Endothelial cell of hepatic sinusoid (primary cell): ENCODE measurements at regions not wholly inside any gene's neighbourhood (a gene's known extent, or its start where the extent isn't known, plus 50 kb on each side); places are given as distances from the start of the nearest gene placed in this dataset.
"Not testable (repeated sequence)": the region's sequence is repeated elsewhere in the genome, so short reads cannot be mapped to it uniquely, and the experiment has no call there.

Source experiments
- in situ Hi-C: cut with HindIII; loops from 2 replicates; pipeline ENCODE4 v1.10.0; 2017; ENCODE audit warnings: low sequenced_read_pairs

DNA sequence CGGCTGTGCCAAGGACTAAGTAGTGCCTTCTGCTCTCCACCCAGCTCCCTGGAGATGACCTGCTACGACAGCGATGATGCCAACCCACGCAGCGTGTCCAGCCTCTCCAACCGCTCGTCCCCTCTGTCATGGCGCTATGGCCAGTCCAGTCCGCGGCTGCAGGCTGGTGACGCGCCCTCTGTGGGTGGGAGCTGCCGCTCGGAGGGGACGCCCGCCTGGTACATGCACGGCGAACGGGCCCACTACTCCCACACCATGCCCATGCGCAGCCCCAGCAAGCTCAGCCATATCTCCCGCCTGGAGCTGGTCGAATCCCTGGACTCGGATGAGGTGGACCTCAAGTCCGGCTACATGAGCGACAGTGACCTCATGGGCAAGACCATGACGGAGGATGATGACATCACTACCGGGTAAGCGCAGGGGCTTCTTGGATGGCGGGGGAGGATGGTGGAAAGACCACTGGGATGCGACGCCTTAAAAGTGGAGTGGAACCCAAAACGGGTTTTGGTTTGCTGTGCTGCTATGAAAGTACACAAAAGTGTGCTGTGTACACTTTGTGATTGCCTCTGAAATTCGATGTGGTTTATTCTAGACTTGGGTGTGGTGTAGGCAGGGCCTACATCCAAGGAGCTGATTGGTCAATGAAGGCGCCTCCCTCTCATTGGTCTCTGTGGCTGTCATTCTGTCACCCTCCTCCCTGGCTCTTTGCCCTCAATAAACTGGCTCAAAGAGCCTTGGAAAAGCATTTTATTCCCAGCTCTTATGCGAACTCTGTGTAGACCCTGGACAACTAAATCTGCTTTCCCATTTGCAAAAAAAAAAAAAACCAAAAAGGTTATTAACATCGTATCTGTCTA is 110.4 kb upstream of the IPO9 start:
- in situ Hi-C loops: loop anchor here (5.0 kb wide), 1 partner anchor 44 kb away; no protein-coding TSS in a partner anchor

DNA sequence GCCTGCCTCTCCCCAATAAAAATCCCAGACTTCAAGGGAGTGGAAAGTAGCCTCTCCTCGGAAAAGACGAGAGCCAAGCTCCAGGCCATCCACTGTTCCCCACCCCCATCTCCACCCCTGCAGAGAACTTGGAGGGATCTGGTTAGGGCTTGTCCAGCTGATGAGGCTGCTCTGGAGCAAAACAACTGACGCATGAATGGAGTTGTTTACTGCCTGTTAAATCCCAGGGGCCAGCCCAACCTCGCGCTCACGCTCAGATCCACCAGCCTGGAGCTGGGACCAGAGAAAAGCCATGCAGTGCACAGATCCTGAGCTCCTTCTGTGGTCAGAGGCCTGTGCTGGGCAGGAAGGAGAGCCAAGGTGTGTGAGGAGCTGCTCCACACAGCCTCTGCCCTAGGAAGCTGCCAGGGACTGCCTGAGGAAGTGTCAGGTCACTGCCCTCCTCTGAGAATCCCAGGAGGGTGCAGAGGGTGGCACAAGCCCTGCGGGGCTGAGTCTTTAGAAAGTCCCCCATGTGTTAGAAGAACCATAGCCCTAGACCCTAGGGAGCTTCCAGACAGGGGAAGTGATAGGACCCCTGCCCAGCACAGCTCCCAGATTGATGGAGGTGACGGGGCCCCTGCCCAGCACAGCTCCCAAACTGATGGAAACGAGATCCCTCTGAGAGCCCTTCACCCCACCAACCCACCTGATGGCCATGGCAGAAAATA is 109.0 kb upstream of the IPO9 start:
- in situ Hi-C loops: loop anchor here (5.0 kb wide), 1 partner anchor 42 kb away; no protein-coding TSS in a partner anchor

DNA sequence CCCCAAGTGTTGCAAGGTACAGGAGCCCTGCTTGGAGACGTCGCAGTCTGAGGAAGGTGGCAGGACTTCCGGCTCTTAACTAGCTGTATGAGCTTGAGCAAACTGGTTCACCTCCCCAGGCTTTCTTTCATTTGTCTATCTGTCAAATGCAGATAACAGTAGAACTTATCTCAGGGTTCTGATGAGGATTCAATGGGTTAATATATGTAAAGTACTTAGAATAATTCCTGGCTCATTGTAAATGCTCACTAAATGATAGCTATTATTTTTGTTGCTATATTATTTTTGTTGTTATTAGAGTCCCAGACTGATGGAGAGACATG is 108.5 kb upstream of the IPO9 start:
- in situ Hi-C loops: no loop called here

GRCh38 chr1:201721082-201722049 is 107.6 kb upstream of the IPO9 start:
- in situ Hi-C loops: no loop called here

GRCh38 chr1:201724039-201724765 is 104.8 kb upstream of the IPO9 start:
- in situ Hi-C loops: no loop called here

GRCh38 chr1:201724766-201725118 is 104.2 kb upstream of the IPO9 start:
- in situ Hi-C loops: no loop called here

DNA sequence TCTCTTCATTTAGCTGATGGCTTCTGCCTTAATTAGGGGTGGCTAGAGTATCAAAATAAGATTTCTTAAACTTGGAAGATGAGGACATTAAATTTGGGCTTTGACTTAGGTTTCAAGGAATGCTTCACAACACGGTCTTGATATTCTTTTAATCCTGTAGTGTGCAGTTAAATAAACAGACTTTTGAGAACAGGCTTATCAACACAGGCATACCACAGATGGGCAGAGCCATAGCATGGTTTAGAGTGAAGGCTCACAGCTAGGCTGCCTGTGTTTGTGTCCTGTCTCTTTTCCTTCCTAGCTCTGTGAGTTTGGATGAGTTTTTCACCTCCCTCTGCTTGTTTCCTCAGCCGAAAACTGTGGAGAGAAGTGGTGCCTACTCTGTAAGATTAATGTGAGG is 102.3 kb upstream of the IPO9 start:
- in situ Hi-C loops: no loop called here

- in situ Hi-C loops: no loop called here
These were observed 100.2 kb upstream of the IPO9 start for GRCh38 chr1:201728731-201729130.

DNA sequence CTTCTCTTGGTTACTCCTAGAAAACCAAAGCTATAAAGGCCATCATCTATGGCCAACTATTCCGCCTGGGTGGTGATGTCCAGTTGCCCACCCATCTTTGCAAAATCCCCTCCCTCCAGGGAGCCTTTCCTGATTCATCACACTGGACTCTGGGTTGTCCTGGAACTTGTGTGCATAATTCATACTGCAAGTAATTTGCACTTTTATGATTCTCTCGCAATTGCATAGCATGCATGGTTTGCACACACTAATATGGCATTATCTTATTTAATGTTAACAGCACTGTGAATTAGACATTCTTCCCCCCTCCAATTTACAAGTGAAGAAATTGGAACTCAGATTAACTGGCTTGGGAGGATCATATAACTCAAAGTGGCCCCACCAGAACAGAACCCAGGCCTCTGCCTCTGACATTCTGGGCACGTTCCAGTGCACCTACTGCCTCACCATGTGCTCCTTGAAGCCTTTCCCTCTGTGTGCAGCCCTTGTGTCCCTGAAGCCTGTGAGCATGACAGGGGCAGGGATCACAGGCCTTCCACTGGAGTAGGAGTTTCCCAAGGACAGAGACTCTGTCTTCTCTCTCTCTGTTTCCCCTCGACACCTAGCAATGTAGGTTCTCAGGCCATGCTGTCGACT is 98.9 kb upstream of the IPO9 start:
- in situ Hi-C loops: no loop called here

- in situ Hi-C loops: no loop called here
These were observed 98.3 kb upstream of the IPO9 start for GRCh38 chr1:201730611-201731010.

GRCh38 chr1:201731142-201731541 is 97.8 kb upstream of the IPO9 start:
- in situ Hi-C loops: no loop called here

DNA sequence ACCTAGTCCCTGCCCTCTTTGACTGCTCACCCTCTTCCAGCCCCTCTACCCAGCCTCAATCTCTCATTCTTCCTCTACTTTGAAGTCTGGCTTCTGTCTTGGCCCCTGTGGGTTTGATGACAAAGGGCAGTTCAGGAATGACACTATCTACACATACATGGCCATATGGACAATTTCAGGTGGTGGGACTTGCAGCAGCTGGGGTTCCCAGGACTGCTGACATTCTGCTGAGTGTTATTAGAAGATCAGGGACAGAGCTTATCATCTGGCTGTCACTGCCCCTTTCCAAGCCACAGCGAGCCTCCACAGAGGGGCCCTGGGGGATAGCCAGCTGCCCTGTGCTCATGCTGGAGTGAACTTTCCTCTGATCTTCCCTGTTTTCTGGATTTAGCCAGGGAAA is 97.4 kb upstream of the IPO9 start:
- in situ Hi-C loops: no loop called here

DNA sequence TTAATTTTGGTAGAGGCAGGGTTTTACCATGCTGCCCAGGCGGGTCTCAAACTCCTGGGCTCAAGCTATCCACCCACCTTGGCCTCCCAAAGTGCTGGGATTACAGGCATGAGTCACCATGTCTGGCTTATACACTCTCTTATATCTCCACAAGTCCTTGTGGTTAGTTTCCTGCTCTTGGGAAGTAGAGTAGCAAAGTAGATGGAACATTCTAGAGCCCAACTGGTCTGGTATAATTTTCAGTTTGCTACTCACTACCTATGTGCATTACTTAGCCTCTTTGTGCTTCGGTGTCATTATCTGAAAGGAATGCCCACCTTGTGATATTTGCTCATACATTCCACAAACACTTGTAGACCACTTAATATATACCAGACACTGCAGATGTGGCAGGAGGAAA is 96.6 kb upstream of the IPO9 start:
- in situ Hi-C loops: no loop called here

GRCh38 chr1:201734221-201734620 is 94.7 kb upstream of the IPO9 start:
- in situ Hi-C loops: not testable (repeated sequence)

DNA sequence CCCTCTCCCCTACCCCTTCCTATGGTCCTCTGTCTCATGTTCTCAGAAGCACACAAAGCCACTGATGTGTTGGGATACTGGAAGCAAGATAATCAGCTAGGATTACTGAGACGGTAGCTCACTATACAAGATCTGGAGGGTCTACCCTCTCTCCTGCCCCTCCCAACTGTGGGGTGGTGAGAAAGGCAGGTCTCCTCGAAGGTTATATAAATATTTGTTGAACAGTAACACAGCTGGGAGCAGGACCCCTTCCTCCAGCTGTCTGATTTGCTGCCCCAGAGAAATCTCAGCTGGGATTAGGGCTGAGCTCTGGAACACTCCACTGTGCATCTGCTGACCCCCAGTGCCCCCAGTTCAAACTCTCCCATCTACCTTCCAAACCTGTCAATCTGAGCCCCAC is 94.2 kb upstream of the IPO9 start:
- in situ Hi-C loops: no loop called here

- in situ Hi-C loops: no loop called here
These were observed 92.1 kb upstream of the IPO9 start for GRCh38 chr1:201736707-201737320.

- in situ Hi-C loops: no loop called here
These were observed 91.5 kb upstream of the IPO9 start for GRCh38 chr1:201737352-201738060.

DNA sequence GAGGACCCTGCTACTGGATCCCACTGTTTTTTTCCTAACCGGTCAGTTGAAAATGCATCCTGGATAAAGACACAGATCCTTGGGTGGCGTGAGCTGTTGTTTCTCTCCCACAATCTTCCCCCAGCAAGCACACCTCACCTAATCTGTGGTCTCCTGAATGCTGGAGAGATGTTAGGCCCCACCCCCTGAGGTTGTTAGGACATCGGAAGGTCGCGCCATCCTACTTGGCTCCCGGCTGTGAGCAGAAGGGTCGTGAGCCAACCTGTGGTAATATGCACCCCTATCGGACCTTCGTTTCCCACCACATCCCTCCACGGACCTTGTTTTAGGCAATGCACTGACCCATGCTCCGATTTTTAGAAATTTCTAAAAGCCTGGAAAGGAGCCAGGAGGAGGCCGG is 89.9 kb upstream of the IPO9 start:
- in situ Hi-C loops: no loop called here

- in situ Hi-C loops: no loop called here
These were observed 89.4 kb upstream of the IPO9 start for GRCh38 chr1:201739492-201740085.
